ENCODE measurements at regions not wholly inside any gene's neighbourhood (a gene's known extent, or its start where the extent isn't known, plus 50 kb on each side); places are given as distances from the start of the nearest gene placed in this dataset.

- in situ Hi-C loops (cut with HindIII; ENCODE audit: low sequenced_read_pairs), result no loop called here
- TF ChIP-seq, protein P1, sequence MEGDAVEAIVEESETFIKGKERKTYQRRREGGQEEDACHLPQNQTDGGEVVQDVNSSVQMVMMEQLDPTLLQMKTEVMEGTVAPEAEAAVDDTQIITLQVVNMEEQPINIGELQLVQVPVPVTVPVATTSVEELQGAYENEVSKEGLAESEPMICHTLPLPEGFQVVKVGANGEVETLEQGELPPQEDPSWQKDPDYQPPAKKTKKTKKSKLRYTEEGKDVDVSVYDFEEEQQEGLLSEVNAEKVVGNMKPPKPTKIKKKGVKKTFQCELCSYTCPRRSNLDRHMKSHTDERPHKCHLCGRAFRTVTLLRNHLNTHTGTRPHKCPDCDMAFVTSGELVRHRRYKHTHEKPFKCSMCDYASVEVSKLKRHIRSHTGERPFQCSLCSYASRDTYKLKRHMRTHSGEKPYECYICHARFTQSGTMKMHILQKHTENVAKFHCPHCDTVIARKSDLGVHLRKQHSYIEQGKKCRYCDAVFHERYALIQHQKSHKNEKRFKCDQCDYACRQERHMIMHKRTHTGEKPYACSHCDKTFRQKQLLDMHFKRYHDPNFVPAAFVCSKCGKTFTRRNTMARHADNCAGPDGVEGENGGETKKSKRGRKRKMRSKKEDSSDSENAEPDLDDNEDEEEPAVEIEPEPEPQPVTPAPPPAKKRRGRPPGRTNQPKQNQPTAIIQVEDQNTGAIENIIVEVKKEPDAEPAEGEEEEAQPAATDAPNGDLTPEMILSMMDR (IDR thresholded peaks at IDR 0.05; ENCODE audit: low read depth, low read length, missing control alignments), result no peak
- H3K4me3 ChIP-seq (ENCODE audit: low read depth, low read length), result no peak overlapping the region
- no peak for DNase-seq (ENCODE audit: low read depth)
These were observed 191.4 kb upstream of the FAM83B start for GRCh38 chr6:54655162-54655561.

GRCh38 chr6:54665278-54665677, 181.3 kb upstream of the FAM83B start:
- no peak overlapping the region for H3K4me3 ChIP-seq (ENCODE audit: low read depth, low read length)
- TF ChIP-seq, protein P1 (IDR thresholded peaks at IDR 0.05; ENCODE audit: low read depth, low read length, missing control alignments), result no peak
- in situ Hi-C loops (cut with HindIII; ENCODE audit: low sequenced_read_pairs), result no loop called here
- DNase-seq (ENCODE audit: low read depth), result no peak

DNA sequence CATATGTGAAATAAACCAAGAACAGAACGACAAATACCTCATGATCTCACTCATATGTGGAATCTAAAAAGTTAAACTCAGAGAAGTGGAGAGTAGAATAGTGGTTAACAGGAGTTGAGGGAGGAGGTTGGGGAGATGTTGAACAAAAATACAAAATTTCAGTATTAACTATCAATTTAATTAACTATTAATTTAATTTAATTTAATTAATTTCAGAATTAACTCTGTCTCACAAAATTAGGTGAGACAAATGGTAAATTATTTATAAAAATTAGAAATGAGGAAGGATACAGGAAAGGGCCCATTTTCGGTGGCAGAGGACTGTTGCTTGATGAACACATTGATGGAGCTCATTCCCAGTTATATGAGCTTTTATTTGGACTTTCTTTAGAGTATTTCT, 166.0 kb upstream of the FAM83B start:
- in situ Hi-C loops (cut with HindIII; ENCODE audit: low sequenced_read_pairs), result no loop called here
- TF ChIP-seq, protein P1 (IDR thresholded peaks at IDR 0.05; ENCODE audit: low read depth, low read length, missing control alignments), result no peak
- DNase-seq (ENCODE audit: low read depth), result no peak
- H3K4me3 ChIP-seq (ENCODE audit: low read depth, low read length), result no peak overlapping the region

DNA sequence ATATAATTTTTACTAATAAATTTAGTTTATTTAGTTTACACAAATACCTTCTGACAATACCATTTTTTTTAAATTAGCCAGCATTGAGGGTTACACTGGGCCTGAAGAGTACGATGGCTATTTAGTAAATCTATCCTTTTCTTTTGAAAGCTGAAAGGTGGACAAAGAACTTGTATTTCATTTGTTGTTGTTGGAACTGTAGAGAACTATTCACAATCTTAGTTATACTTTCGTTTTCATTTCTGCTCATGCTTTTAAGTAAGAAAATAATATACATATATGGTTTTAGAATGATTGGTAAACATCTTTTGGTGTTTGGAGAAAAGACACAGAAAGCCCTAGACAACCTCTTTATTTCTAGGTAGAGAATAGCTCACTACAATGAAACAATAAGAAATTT, 165.3 kb upstream of the FAM83B start:
- in situ Hi-C loops (cut with HindIII; ENCODE audit: low sequenced_read_pairs), result no loop called here
- DNase-seq (ENCODE audit: low read depth), result no peak
- TF ChIP-seq, protein P1 (IDR thresholded peaks at IDR 0.05; ENCODE audit: low read depth, low read length, missing control alignments), result no peak
- no peak overlapping the region for H3K4me3 ChIP-seq (ENCODE audit: low read depth, low read length)

GRCh38 chr6:54681987-54682386, 164.6 kb upstream of the FAM83B start:
- DNase-seq (ENCODE audit: low read depth), result peak; percentile 24
- in situ Hi-C loops (cut with HindIII; ENCODE audit: low sequenced_read_pairs), result no loop called here
- TF ChIP-seq, protein P1 (IDR thresholded peaks at IDR 0.05; ENCODE audit: low read depth, low read length, missing control alignments), result no peak
- no peak overlapping the region for H3K4me3 ChIP-seq (ENCODE audit: low read depth, low read length)

- no peak overlapping the region for H3K4me3 ChIP-seq (ENCODE audit: low read depth, low read length)
- in situ Hi-C loops (cut with HindIII; ENCODE audit: low sequenced_read_pairs), result no loop called here
- TF ChIP-seq, protein P1 (IDR thresholded peaks at IDR 0.05; ENCODE audit: low read depth, low read length, missing control alignments), result no peak
- no peak for DNase-seq (ENCODE audit: low read depth)
These were observed 157.0 kb upstream of the FAM83B start for GRCh38 chr6:54689620-54690019.

DNA sequence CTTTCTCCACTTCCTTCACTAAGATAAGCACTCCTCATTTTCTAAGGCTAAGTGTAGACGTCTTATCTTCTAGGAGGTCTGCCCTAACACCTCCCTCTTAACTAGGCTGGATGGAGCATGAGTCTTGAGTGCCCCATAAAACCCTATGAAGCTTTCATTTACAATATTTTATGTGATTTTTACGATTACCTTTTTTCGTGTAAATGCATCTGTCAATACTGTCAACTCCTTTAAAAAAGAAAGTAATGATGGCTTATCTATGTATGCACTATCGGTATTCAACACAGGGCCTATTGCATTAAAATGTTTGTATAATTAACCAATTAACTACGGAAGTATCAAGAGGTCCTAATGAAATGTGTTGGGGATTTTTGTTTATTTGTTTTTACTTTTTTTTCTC, 156.0 kb upstream of the FAM83B start:
- no peak overlapping the region for H3K4me3 ChIP-seq (ENCODE audit: low read depth, low read length)
- in situ Hi-C loops (cut with HindIII; ENCODE audit: low sequenced_read_pairs), result no loop called here
- TF ChIP-seq, protein P1 (IDR thresholded peaks at IDR 0.05; ENCODE audit: low read depth, low read length, missing control alignments), result no peak
- no peak for DNase-seq (ENCODE audit: low read depth)

Data from astrocyte of the cerebellum (primary cell).